Endodermal cell (in vitro differentiated cells): ENCODE measurements at regions not wholly inside any gene's neighbourhood (a gene's known extent, or its start where the extent isn't known, plus 50 kb on each side); places are given as distances from the start of the nearest gene placed in this dataset.

Source experiments
- DNase-seq: peaks from one replicate; pipeline ENCODE4 v3.0.0-alpha.2; 2017
- H3K27ac ChIP-seq: 2 replicates; pipeline ENCODE4 v1.5.1; 2013; ENCODE audit warnings: mild to moderate bottlenecking, low read depth, low read length, moderate library complexity
- H3K27me3 ChIP-seq: 2 replicates; pipeline ENCODE4 v1.6.1; 2013; ENCODE audit warnings: mild to moderate bottlenecking, low read length, moderate library complexity; ENCODE audit not compliant: insufficient read depth, control insufficient read depth, poor library complexity, severe bottlenecking
- H3K36me3 ChIP-seq: 2 replicates; pipeline ENCODE4 v1.7.0; 2013; ENCODE audit warnings: mild to moderate bottlenecking, low read length, moderate library complexity; ENCODE audit not compliant: control insufficient read depth, insufficient read depth
- H3K4me1 ChIP-seq: one replicate; pipeline ENCODE4 v1.7.0; 2013; ENCODE audit warnings: low read length; ENCODE audit not compliant: control insufficient read depth, insufficient read depth
- H3K4me3 ChIP-seq: 2 replicates; pipeline ENCODE4 v1.5.1; 2013; ENCODE audit warnings: mild to moderate bottlenecking, low read length, moderate library complexity
- H3K9ac ChIP-seq: 2 replicates; pipeline ENCODE4 v1.6.1; 2013; ENCODE audit warnings: mild to moderate bottlenecking, low read length, moderate library complexity; ENCODE audit not compliant: poor library complexity, severe bottlenecking; ENCODE audit errors: extremely low read depth
- H3K9me3 ChIP-seq: 2 replicates; pipeline ENCODE4 v1.6.1; 2013; ENCODE audit warnings: mild to moderate bottlenecking, low read length, moderate library complexity; ENCODE audit not compliant: control insufficient read depth
- H3K27ac Mint-ChIP-seq: 2 replicates; pipeline ENCODE4 v1.8.0; 2020; ENCODE audit warnings: mixed read lengths
- H3K27me3 Mint-ChIP-seq: 2 replicates; pipeline ENCODE4 v1.8.0; 2021; ENCODE audit warnings: mild to moderate bottlenecking, mixed read lengths; ENCODE audit not compliant: insufficient read depth
- H3K36me3 Mint-ChIP-seq: 2 replicates; pipeline ENCODE4 v1.8.0; 2020; ENCODE audit warnings: low read depth, mixed read lengths
- H3K4me1 Mint-ChIP-seq: 2 replicates; pipeline ENCODE4 v1.8.0; 2020; ENCODE audit warnings: mixed read lengths
- H3K4me3 Mint-ChIP-seq: 2 replicates; pipeline ENCODE4 v1.8.0; 2020; ENCODE audit warnings: mild to moderate bottlenecking, moderate library complexity, mixed read lengths
- H3K9me3 Mint-ChIP-seq: 2 replicates; pipeline ENCODE4 v1.8.0; 2020; ENCODE audit warnings: mild to moderate bottlenecking, mixed read lengths
- CTCF ChIP-seq: fragments of 200-600 bp; sonication (generic); conservative IDR thresholded peaks from 2 replicates; pipeline ENCODE4 v1.5.0; 2021; ENCODE audit warnings: antibody characterized with exemption, mild to moderate bottlenecking
- WGBS, 2 experiments: methylation state at CpG; one replicate each; pipeline versions ENCODE4 v1.1.5 to v1.1.7; 2013; ENCODE audit warnings: missing lambda C conversion rate in 2 of 2, mixed read lengths in 1 of 2; ENCODE audit not compliant: insufficient coverage in 1 of 2, insufficient read length in 1 of 2; 5-methylcytosine and 5-hydroxymethylcytosine counted together

- DNase-seq: no peak
- peaks cover 14% of the 10 kb centered on the region for H3K27me3 Mint-ChIP-seq
- TF ChIP-seq CTCF: no peak
Observed at GRCh38 chr1:96509339-96509738, 212.2 kb upstream of the PTBP2 start.

GRCh38 chr1:96509951-96510350 is 211.6 kb upstream of the PTBP2 start:
- Histone ChIP-seq H3K9ac (no peak overlapping the region), H3K27ac (no peak overlapping the region), H3K4me3 (no peak overlapping the region), H3K27me3 (no peaks in the 10 kb centered on the region), H3K9me3 (no peaks in the 10 kb centered on the region), H3K36me3 (no peaks in the 10 kb centered on the region), H3K4me1 (peaks cover 4% of the 10 kb centered on the region)
- peaks cover 14% of the 10 kb centered on the region for H3K27me3 Mint-ChIP-seq
- no peak overlapping the region for H3K4me3 Mint-ChIP-seq
- no peaks in the 10 kb centered on the region for H3K36me3 Mint-ChIP-seq
- H3K27ac Mint-ChIP-seq: no peak overlapping the region
- 96 to 100% methylated on average over 2 of the region's 2 CpGs for WGBS, 2 experiments
- no peak for TF ChIP-seq CTCF
- H3K4me1 Mint-ChIP-seq: peaks cover 25% of the 10 kb centered on the region
- no peaks in the 10 kb centered on the region for H3K9me3 Mint-ChIP-seq
- no peak for DNase-seq

More at GRCh38 chr1:96509339-96509738, 212.2 kb upstream of the PTBP2 start:
- WGBS, 2 experiments: 83% methylated on average over 1 of the region's 1 CpG; no CpG with 5 or more reads in 1 of the 2 experiments
- no peak overlapping the region for H3K9ac ChIP-seq
- no peaks in the 10 kb centered on the region for H3K27me3 ChIP-seq
- Mint-ChIP-seq H3K27ac (no peak overlapping the region), H3K4me1 (peaks cover 25% of the 10 kb centered on the region), H3K4me3 (no peak overlapping the region), H3K36me3 (no peaks in the 10 kb centered on the region), H3K9me3 (no peaks in the 10 kb centered on the region)
- H3K9me3 ChIP-seq: no peaks in the 10 kb centered on the region
- peaks cover 4% of the 10 kb centered on the region for H3K4me1 ChIP-seq
- H3K36me3 ChIP-seq: no peaks in the 10 kb centered on the region
- H3K4me3 ChIP-seq: no peak overlapping the region
- no peak overlapping the region for H3K27ac ChIP-seq

- TF ChIP-seq CTCF: no peak
- 66 to 78% methylated on average over 3 of the region's 3 CpGs for WGBS, 2 experiments
- Mint-ChIP-seq H3K27ac (no peak overlapping the region), H3K4me1 (peaks cover 25% of the 10 kb centered on the region), H3K27me3 (peaks cover 14% of the 10 kb centered on the region), H3K36me3 (no peaks in the 10 kb centered on the region), H3K4me3 (no peak overlapping the region), H3K9me3 (no peaks in the 10 kb centered on the region)
- Histone ChIP-seq H3K9me3 (no peaks in the 10 kb centered on the region), H3K4me1 (peaks cover 4% of the 10 kb centered on the region), H3K9ac (no peak overlapping the region), H3K36me3 (no peaks in the 10 kb centered on the region), H3K27ac (no peak overlapping the region), H3K27me3 (no peaks in the 10 kb centered on the region), H3K4me3 (no peak overlapping the region)
- no peak for DNase-seq
Observed at GRCh38 chr1:96510391-96510790, 211.2 kb upstream of the PTBP2 start.
